Posterior cingulate gyrus (tissue), 11 donors: ENCODE measurements at regions not wholly inside any gene's neighbourhood (a gene's known extent, or its start where the extent isn't known, plus 50 kb on each side); places are given as distances from the start of the nearest gene placed in this dataset.
"Not testable (repeated sequence)": the region's sequence is repeated elsewhere in the genome, so short reads cannot be mapped to it uniquely, and the experiment has no call there.

ENCODE experiments used
- DNase-seq, 10 donors: peaks; one replicate each; pipeline versions ENCODE4 v3.0.0 to v3.0.0-alpha.2; 2020 to 2021; ENCODE audit warnings: mixed read lengths in 3 of 10
- intact Hi-C: fragments of 100-400 bp; cut with DNase I; formaldehyde crosslinking; loops from one replicate; pipeline ENCODE4 v1.15.1; 2023

- peak in 1 of 10 donors; percentile 0 for DNase-seq
These were observed 51.0 kb upstream of the OR4F29 start for GRCh38 chr1:502461-502860.

More at GRCh38 chr1:502461-502860, 51.0 kb upstream of the OR4F29 start:
- intact Hi-C loops, result not testable (repeated sequence)
